ENCODE measurements at regions not wholly inside any gene's neighbourhood (a gene's known extent, or its start where the extent isn't known, plus 50 kb on each side); places are given as distances from the start of the nearest gene placed in this dataset.

DNA sequence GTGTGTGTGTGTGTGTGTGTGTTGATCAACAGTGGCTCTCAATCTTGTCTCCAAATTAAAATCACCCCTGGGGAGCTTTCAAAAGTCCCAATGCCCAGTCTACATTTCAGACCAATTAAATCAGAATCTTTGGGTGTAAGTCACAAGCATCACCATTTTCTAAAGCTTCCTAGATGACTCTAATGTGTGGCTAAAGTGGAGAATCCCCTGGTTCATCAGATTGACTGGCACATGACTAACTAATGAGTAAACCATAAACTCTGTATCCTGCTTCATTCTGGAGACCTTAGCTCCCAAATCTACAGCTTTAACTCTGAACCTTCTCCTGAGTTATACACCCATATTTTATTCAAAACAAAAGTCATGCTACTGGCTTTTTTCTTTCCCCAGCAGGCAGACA is 131.3 kb downstream of the SUCLA2 start:
- CTCF ChIA-PET (ENCODE audit: low intra/inter-chr PET ratio, low total read pairs): no interaction called here
- Histone ChIP-seq H3K27ac (ENCODE audit: extremely low read length, insufficient read depth, low read length) (no peak overlapping the region), H3K9me3 (ENCODE audit: low read length) (peaks cover 17% of the 10 kb centered on the region), H2AFZ (ENCODE audit: low read length) (no peak overlapping the region), H3K4me2 (ENCODE audit: low read depth, low read length) (no peak overlapping the region), H3K4me3 (replicated peaks in 1 of 3; ENCODE audit: insufficient read depth in 1 of 3, low read depth in 2 of 3, low read length in 3 of 3) (no peak overlapping the region), H4K20me1 (ENCODE audit: insufficient read depth, low read length) (no peaks in the 10 kb centered on the region), H3K36me3 (replicated peaks in 1 of 2; ENCODE audit: control insufficient read depth in 1 of 2, insufficient read depth in 2 of 2, low read length in 2 of 2) (no peaks in the 10 kb centered on the region), H3K9ac (ENCODE audit: insufficient read depth, low read depth, low read length) (no peak overlapping the region), H3K4me1 (ENCODE audit: insufficient read depth, low read length) (no peaks in the 10 kb centered on the region), H3K27me3 (ENCODE audit: control insufficient read depth in 1 of 2, insufficient read depth in 2 of 2, low read length in 2 of 2) (no peaks in the 10 kb centered on the region; a peak in 1 of 5 replicates), H3K79me2 (ENCODE audit: insufficient read depth, low read length) (no peaks in the 10 kb centered on the region)
- DNase-seq (ENCODE audit: low spot score): no peak
- no peak for ATAC-seq
- in situ Hi-C loops (cut with HindIII; ENCODE audit: extremely low pct_ligation_motif_present, low pct_unique_long_range_greater_than_20kb) (no loop called here), intact Hi-C loops (cut with micrococcal nuclease; ENCODE audit: unreplicated experiment) (no loop called here)
- FAIRE-seq: no peak
- POLR2A ChIA-PET: no interaction called here
- TF ChIP-seq YY1 (IDR thresholded peaks at IDR 0.05; ENCODE audit: insufficient read depth, insufficient replicate concordance, low read depth, low read length): no peak
- TF ChIP-seq, protein P1, sequence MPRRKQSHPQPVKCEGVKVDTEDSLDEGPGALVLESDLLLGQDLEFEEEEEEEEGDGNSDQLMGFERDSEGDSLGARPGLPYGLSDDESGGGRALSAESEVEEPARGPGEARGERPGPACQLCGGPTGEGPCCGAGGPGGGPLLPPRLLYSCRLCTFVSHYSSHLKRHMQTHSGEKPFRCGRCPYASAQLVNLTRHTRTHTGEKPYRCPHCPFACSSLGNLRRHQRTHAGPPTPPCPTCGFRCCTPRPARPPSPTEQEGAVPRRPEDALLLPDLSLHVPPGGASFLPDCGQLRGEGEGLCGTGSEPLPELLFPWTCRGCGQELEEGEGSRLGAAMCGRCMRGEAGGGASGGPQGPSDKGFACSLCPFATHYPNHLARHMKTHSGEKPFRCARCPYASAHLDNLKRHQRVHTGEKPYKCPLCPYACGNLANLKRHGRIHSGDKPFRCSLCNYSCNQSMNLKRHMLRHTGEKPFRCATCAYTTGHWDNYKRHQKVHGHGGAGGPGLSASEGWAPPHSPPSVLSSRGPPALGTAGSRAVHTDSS (CRISPR knock-in tag; conservative IDR thresholded peaks at IDR 0.05): no peak
- TF ChIP-seq ZNF839 (CRISPR knock-in tag; IDR thresholded peaks at IDR 0.05; ENCODE audit: borderline replicate concordance): no peak
- no TSS peak for BruUV-seq (replicated peaks)

DNA sequence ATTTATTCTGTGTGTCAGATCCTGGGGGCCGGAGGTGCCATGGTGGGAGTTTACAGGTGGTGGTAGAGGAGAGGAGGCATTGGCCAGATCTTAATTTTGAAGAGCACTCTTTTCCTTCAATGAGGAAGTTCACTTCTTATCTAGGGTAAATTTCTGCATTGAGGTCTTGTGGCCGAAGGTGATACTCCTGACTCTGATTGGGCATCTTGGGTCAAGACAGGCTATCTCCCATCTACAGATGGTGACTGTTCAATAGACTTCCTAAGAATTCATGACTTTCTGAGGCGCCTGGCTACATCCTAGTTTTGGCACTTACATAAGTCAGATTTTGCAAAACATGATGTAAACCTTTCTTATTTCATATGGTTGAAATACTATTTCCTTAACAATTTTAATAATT is 135.2 kb downstream of the SUCLA2 start:
- no peak overlapping the region for H2AFZ ChIP-seq (ENCODE audit: low read length)
- H3K9me3 ChIP-seq (ENCODE audit: low read length): no peaks in the 10 kb centered on the region
- ChIA-PET CTCF (ENCODE audit: low intra/inter-chr PET ratio, low total read pairs) (no interaction called here), POLR2A (no interaction called here)
- H3K27ac ChIP-seq (ENCODE audit: extremely low read length, insufficient read depth, low read length): no peak overlapping the region
- no peak overlapping the region for H3K9ac ChIP-seq (ENCODE audit: insufficient read depth, low read depth, low read length)
- H3K79me2 ChIP-seq (ENCODE audit: insufficient read depth, low read length): no peaks in the 10 kb centered on the region
- no TSS peak for BruUV-seq (replicated peaks)
- no peaks in the 10 kb centered on the region for H3K4me1 ChIP-seq (ENCODE audit: insufficient read depth, low read length)
- WGBS (ENCODE audit: low lambda C conversion rate): 94% methylated on average over 3 of the region's 3 CpGs
- in situ Hi-C loops (cut with HindIII; ENCODE audit: extremely low pct_ligation_motif_present, low pct_unique_long_range_greater_than_20kb): no loop called here
- no peaks in the 10 kb centered on the region; a peak in 1 of 5 replicates for H3K27me3 ChIP-seq (ENCODE audit: control insufficient read depth in 1 of 2, insufficient read depth in 2 of 2, low read length in 2 of 2)
- no peak overlapping the region for H3K4me3 ChIP-seq (replicated peaks in 1 of 3; ENCODE audit: insufficient read depth in 1 of 3, low read depth in 2 of 3, low read length in 3 of 3)
- ATAC-seq: no peak
- H4K20me1 ChIP-seq (ENCODE audit: insufficient read depth, low read length): no peaks in the 10 kb centered on the region
- no peak for DNase-seq (ENCODE audit: low spot score)
- no peak for FAIRE-seq
- H3K36me3 ChIP-seq (replicated peaks in 1 of 2; ENCODE audit: control insufficient read depth in 1 of 2, insufficient read depth in 2 of 2, low read length in 2 of 2): no peaks in the 10 kb centered on the region
- H3K4me2 ChIP-seq (ENCODE audit: low read depth, low read length): no peak overlapping the region
- intact Hi-C loops (cut with micrococcal nuclease; ENCODE audit: unreplicated experiment): no loop called here
- no peak for TF ChIP-seq ZNF614 (CRISPR knock-in tag; IDR thresholded peaks at IDR 0.05; ENCODE audit: borderline replicate concordance)
- TF ChIP-seq KLF9 (CRISPR knock-in tag; IDR thresholded peaks at IDR 0.05; ENCODE audit: low read depth): no peak
- TF ChIP-seq RARG (CRISPR knock-in tag; IDR thresholded peaks at IDR 0.05; ENCODE audit: low read depth): no peak
- TF ChIP-seq, protein P2, sequence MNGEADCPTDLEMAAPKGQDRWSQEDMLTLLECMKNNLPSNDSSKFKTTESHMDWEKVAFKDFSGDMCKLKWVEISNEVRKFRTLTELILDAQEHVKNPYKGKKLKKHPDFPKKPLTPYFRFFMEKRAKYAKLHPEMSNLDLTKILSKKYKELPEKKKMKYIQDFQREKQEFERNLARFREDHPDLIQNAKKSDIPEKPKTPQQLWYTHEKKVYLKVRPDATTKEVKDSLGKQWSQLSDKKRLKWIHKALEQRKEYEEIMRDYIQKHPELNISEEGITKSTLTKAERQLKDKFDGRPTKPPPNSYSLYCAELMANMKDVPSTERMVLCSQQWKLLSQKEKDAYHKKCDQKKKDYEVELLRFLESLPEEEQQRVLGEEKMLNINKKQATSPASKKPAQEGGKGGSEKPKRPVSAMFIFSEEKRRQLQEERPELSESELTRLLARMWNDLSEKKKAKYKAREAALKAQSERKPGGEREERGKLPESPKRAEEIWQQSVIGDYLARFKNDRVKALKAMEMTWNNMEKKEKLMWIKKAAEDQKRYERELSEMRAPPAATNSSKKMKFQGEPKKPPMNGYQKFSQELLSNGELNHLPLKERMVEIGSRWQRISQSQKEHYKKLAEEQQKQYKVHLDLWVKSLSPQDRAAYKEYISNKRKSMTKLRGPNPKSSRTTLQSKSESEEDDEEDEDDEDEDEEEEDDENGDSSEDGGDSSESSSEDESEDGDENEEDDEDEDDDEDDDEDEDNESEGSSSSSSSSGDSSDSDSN (CRISPR knock-in tag; IDR thresholded peaks at IDR 0.05): no peak
- TF ChIP-seq, protein P3, sequence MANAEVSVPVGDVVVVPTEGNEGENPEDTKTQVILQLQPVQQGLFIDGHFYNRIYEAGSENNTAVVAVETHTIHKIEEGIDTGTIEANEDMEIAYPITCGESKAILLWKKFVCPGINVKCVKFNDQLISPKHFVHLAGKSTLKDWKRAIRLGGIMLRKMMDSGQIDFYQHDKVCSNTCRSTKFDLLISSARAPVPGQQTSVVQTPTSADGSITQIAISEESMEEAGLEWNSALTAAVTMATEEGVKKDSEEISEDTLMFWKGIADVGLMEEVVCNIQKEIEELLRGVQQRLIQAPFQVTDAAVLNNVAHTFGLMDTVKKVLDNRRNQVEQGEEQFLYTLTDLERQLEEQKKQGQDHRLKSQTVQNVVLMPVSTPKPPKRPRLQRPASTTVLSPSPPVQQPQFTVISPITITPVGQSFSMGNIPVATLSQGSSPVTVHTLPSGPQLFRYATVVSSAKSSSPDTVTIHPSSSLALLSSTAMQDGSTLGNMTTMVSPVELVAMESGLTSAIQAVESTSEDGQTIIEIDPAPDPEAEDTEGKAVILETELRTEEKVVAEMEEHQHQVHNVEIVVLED (CRISPR knock-in tag; IDR thresholded peaks at IDR 0.05; ENCODE audit: borderline replicate concordance): no peak
- TF ChIP-seq ZNF782 (CRISPR knock-in tag; IDR thresholded peaks at IDR 0.05; ENCODE audit: borderline replicate concordance): no peak
- TF ChIP-seq ZNF766 (CRISPR knock-in tag; IDR thresholded peaks at IDR 0.05; ENCODE audit: borderline replicate concordance): no peak
- TF ChIP-seq, protein P4, sequence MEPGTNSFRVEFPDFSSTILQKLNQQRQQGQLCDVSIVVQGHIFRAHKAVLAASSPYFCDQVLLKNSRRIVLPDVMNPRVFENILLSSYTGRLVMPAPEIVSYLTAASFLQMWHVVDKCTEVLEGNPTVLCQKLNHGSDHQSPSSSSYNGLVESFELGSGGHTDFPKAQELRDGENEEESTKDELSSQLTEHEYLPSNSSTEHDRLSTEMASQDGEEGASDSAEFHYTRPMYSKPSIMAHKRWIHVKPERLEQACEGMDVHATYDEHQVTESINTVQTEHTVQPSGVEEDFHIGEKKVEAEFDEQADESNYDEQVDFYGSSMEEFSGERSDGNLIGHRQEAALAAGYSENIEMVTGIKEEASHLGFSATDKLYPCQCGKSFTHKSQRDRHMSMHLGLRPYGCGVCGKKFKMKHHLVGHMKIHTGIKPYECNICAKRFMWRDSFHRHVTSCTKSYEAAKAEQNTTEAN (CRISPR knock-in tag; conservative IDR thresholded peaks at IDR 0.05): no peak

All from HepG2 (cell line).